ENCODE measurements at regions not wholly inside any gene's neighbourhood (a gene's known extent, or its start where the extent isn't known, plus 50 kb on each side); places are given as distances from the start of the nearest gene placed in this dataset.
"Not testable (repeated sequence)": the region's sequence is repeated elsewhere in the genome, so short reads cannot be mapped to it uniquely, and the experiment has no call there.

DNA sequence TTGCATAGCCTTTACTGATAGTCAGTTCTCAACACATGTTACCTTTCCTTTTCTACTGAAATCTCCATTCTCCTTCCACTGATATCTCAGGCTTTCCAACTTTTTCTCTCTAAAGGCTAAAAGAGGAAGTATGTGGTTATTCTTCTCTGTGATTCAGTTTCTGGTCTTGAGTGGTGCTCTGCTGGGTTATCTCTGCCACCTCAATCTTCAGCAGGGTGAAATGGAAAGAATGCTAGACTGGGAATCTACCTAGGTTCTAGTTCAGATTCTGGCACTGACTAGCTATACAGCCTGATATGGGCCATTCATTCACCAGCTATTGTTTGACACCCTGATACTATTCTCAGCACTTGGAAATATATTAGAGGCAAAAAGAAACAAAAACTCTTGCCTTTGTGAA lies 124.9 kb upstream of the GRIA1 start:
- no peak overlapping the region for H3K4me3 ChIP-seq (IDR thresholded peaks at IDR 0.05; ENCODE audit: insufficient read depth, low read depth, low read length)
- no peaks in the 10 kb centered on the region for H4K20me1 ChIP-seq (ENCODE audit: insufficient read depth)
- H3K79me2 ChIP-seq (ENCODE audit: insufficient read depth, low read depth) = no peaks in the 10 kb centered on the region
- H3K27ac ChIP-seq = no peak overlapping the region
- TF ChIP-seq, protein P1, sequence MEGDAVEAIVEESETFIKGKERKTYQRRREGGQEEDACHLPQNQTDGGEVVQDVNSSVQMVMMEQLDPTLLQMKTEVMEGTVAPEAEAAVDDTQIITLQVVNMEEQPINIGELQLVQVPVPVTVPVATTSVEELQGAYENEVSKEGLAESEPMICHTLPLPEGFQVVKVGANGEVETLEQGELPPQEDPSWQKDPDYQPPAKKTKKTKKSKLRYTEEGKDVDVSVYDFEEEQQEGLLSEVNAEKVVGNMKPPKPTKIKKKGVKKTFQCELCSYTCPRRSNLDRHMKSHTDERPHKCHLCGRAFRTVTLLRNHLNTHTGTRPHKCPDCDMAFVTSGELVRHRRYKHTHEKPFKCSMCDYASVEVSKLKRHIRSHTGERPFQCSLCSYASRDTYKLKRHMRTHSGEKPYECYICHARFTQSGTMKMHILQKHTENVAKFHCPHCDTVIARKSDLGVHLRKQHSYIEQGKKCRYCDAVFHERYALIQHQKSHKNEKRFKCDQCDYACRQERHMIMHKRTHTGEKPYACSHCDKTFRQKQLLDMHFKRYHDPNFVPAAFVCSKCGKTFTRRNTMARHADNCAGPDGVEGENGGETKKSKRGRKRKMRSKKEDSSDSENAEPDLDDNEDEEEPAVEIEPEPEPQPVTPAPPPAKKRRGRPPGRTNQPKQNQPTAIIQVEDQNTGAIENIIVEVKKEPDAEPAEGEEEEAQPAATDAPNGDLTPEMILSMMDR (conservative IDR thresholded peaks at IDR 0.05; ENCODE audit: low read depth, low read length) = no peak
- H3K4me2 ChIP-seq = no peak overlapping the region
- no peaks in the 10 kb centered on the region for H3K4me1 ChIP-seq (ENCODE audit: low read depth, poor library complexity, severe bottlenecking)
- H3K27me3 ChIP-seq (ENCODE audit: insufficient read depth, low read depth) = no peaks in the 10 kb centered on the region
- H3K9ac ChIP-seq = no peak overlapping the region
- no peaks in the 10 kb centered on the region for H3K36me3 ChIP-seq (ENCODE audit: insufficient read depth)
- H2AFZ ChIP-seq (ENCODE audit: low read depth) = no peak overlapping the region

- TF ChIP-seq, protein P1 (conservative IDR thresholded peaks at IDR 0.05; ENCODE audit: low read depth, low read length) = no peak
- H4K20me1 ChIP-seq (ENCODE audit: insufficient read depth) = no peaks in the 10 kb centered on the region
- no peak overlapping the region for H3K4me2 ChIP-seq
- no peak overlapping the region for H3K9ac ChIP-seq
- H3K4me3 ChIP-seq (IDR thresholded peaks at IDR 0.05; ENCODE audit: insufficient read depth, low read depth, low read length) = no peak overlapping the region
- no peaks in the 10 kb centered on the region for H3K4me1 ChIP-seq (ENCODE audit: low read depth, poor library complexity, severe bottlenecking)
- no peaks in the 10 kb centered on the region for H3K36me3 ChIP-seq (ENCODE audit: insufficient read depth)
- H2AFZ ChIP-seq (ENCODE audit: low read depth) = no peak overlapping the region
- H3K79me2 ChIP-seq (ENCODE audit: insufficient read depth, low read depth) = no peaks in the 10 kb centered on the region
- no peaks in the 10 kb centered on the region for H3K27me3 ChIP-seq (ENCODE audit: insufficient read depth, low read depth)
- H3K27ac ChIP-seq = no peak overlapping the region
Measured at GRCh38 chr5:153367466-153367865, 123.0 kb upstream of the GRIA1 start.

DNA sequence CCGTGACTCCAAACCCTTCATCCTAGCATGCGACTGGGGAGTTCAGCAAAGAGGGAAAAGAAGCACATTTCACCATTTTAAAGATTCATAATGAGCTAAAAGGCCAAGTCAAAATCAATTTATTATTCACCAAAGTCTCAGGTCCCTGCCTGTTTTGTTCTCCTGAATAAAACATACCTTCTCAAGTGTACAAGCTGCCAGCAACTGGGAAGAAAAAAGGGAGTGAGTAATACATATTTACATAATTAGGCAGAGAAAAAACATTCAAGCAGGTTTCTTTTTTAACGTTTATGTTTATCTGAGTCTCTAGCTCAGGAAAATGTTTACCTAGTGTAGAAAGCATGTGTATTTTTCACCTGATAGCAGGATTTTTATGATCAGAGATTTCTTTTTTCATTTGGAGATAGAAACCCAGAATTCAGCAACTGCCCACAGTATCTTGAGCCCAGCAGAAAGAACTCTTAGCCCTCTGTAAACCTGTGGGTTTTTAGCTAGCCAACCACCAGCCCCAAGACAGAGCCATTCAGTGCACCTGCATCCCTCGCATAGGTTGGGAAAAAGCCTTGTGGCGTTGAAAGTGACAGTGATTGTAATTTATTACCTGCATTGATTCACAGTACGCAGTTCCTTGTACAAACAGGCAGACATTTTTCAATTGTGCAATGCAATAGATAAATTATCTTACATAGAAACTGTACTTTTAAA lies 117.9 kb upstream of the GRIA1 start:
- Histone ChIP-seq H3K4me2 (no peak overlapping the region), H3K27me3 (ENCODE audit: insufficient read depth, low read depth) (no peaks in the 10 kb centered on the region), H3K4me3 (IDR thresholded peaks at IDR 0.05; ENCODE audit: insufficient read depth, low read depth, low read length) (no peak overlapping the region), H3K79me2 (ENCODE audit: insufficient read depth, low read depth) (no peaks in the 10 kb centered on the region), H2AFZ (ENCODE audit: low read depth) (no peak overlapping the region), H3K4me1 (ENCODE audit: low read depth, poor library complexity, severe bottlenecking) (no peaks in the 10 kb centered on the region), H3K9ac (no peak overlapping the region), H3K27ac (no peak overlapping the region), H3K36me3 (ENCODE audit: insufficient read depth) (no peaks in the 10 kb centered on the region), H4K20me1 (ENCODE audit: insufficient read depth) (no peaks in the 10 kb centered on the region)
- TF ChIP-seq, protein P1 (conservative IDR thresholded peaks at IDR 0.05; ENCODE audit: low read depth, low read length) = no peak

DNA sequence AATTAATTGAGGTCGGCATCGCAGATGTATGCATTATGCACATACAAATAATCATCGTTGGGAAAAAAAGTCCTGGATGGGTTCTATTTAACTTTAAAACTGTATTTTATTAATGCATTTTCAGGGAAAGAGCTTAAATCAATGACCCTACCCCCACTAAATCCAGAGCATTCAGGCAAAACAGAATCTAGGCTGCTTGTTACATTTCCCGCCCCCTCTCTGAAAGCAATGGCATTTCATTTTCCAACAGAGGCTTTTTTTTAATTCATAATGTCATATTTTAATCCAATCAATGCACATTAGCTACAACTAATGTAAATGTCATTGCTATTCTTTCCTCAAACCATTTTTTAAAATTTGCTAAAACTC lies 117.4 kb upstream of the GRIA1 start:
- Histone ChIP-seq H3K36me3 (ENCODE audit: insufficient read depth) (no peaks in the 10 kb centered on the region), H3K27me3 (ENCODE audit: insufficient read depth, low read depth) (no peaks in the 10 kb centered on the region), H4K20me1 (ENCODE audit: insufficient read depth) (no peaks in the 10 kb centered on the region)

GRCh38 chr5:153381630-153382029 lies 108.8 kb upstream of the GRIA1 start:
- H3K79me2 ChIP-seq (ENCODE audit: insufficient read depth, low read depth); H3K4me2 ChIP-seq; H3K27me3 ChIP-seq (ENCODE audit: insufficient read depth, low read depth); H3K9ac ChIP-seq; H3K36me3 ChIP-seq (ENCODE audit: insufficient read depth); H3K4me3 ChIP-seq (IDR thresholded peaks at IDR 0.05; ENCODE audit: insufficient read depth, low read depth, low read length); H2AFZ ChIP-seq (ENCODE audit: low read depth); H4K20me1 ChIP-seq (ENCODE audit: insufficient read depth); H3K27ac ChIP-seq; H3K4me1 ChIP-seq (ENCODE audit: low read depth, poor library complexity, severe bottlenecking): not testable (repeated sequence)

More for the DNA sequence above, 117.4 kb upstream of the GRIA1 start:
- H3K9ac ChIP-seq = no peak overlapping the region
- no peaks in the 10 kb centered on the region for H3K4me1 ChIP-seq (ENCODE audit: low read depth, poor library complexity, severe bottlenecking)
- no peak overlapping the region for H3K4me3 ChIP-seq (IDR thresholded peaks at IDR 0.05; ENCODE audit: insufficient read depth, low read depth, low read length)
- TF ChIP-seq, protein P1 (conservative IDR thresholded peaks at IDR 0.05; ENCODE audit: low read depth, low read length) = no peak
- no peak overlapping the region for H3K4me2 ChIP-seq
- H3K79me2 ChIP-seq (ENCODE audit: insufficient read depth, low read depth) = no peaks in the 10 kb centered on the region
- no peak overlapping the region for H2AFZ ChIP-seq (ENCODE audit: low read depth)
- H3K27ac ChIP-seq = no peak overlapping the region
